ENCODE measurements at regions not wholly inside any gene's neighbourhood (a gene's known extent, or its start where the extent isn't known, plus 50 kb on each side); places are given as distances from the start of the nearest gene placed in this dataset.

GRCh38 chr16:8310816-8311215 is 279.5 kb downstream of the TMEM114 start:
- in situ Hi-C loops (cut with MboI; ENCODE audit: low sequenced_read_pairs, unreplicated experiment) = no loop called here

GRCh38 chr16:8310323-8310722 is 280.0 kb downstream of the TMEM114 start:
- TF ChIP-seq CTCF (IDR thresholded peaks at IDR 0.05; ENCODE audit: borderline replicate concordance, control extremely low read depth, extremely low read depth, insufficient read depth, missing control alignments) = no peak
- DNase-seq (ENCODE audit: low spot score) = no peak
- in situ Hi-C loops (cut with MboI; ENCODE audit: low sequenced_read_pairs, unreplicated experiment) = no loop called here

More at GRCh38 chr16:8310816-8311215, 279.5 kb downstream of the TMEM114 start:
- no peak for DNase-seq (ENCODE audit: low spot score)
- no peak for TF ChIP-seq CTCF (IDR thresholded peaks at IDR 0.05; ENCODE audit: borderline replicate concordance, control extremely low read depth, extremely low read depth, insufficient read depth, missing control alignments)

DNA sequence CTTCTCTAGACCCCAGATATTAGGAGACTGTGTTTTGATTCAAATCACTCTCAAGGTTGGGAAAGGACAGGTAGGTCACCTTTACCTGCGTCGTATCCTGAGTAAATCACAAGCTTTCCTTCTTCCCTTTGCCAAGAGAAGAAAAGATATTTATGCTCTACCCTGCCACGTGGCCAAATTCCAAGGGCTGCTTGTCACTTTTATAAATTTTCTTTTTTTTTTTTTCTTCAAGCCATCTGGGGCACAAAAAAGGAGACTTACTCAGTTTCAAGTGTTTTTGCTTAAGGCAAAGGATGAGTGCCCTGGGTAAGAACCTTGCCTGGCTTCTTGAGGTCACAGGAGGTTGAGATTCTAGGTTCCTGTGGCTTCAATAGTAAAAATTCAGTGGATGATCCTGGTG is 285.1 kb downstream of the TMEM114 start:
- TF ChIP-seq CTCF (IDR thresholded peaks at IDR 0.05; ENCODE audit: borderline replicate concordance, control extremely low read depth, extremely low read depth, insufficient read depth, missing control alignments) = no peak
- in situ Hi-C loops (cut with MboI; ENCODE audit: low sequenced_read_pairs, unreplicated experiment) = no loop called here
- no peak for DNase-seq (ENCODE audit: low spot score)

DNA sequence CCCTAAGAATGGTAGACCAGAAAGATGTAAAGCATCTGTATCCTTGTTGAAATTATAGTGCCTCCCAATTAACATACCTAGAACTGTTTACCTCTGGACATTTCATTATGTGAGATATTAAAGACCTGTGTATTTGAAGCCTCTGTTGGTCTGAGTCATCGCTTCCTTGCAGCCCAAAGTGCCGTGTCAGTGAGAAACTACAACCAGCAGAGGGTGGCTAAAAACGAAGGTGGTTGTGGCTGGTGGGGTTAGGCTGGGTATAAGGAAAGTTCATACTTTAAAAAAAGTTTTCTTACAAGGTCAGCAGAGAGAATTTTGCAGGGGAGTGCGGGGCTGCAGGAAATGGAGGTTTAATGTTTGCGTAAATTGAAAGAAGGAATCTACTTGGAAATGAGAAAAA is 290.7 kb downstream of the TMEM114 start:
- DNase-seq (ENCODE audit: low spot score) = no peak
- in situ Hi-C loops (cut with MboI; ENCODE audit: low sequenced_read_pairs, unreplicated experiment) = no loop called here
- TF ChIP-seq CTCF (IDR thresholded peaks at IDR 0.05; ENCODE audit: borderline replicate concordance, control extremely low read depth, extremely low read depth, insufficient read depth, missing control alignments) = no peak

GRCh38 chr16:8295513-8296237 is 294.6 kb downstream of the TMEM114 start:
- no peak for DNase-seq (ENCODE audit: low spot score)
- in situ Hi-C loops (cut with MboI; ENCODE audit: low sequenced_read_pairs, unreplicated experiment) = no loop called here
- TF ChIP-seq CTCF (IDR thresholded peaks at IDR 0.05; ENCODE audit: borderline replicate concordance, control extremely low read depth, extremely low read depth, insufficient read depth, missing control alignments) = no peak

- no peak for TF ChIP-seq CTCF (IDR thresholded peaks at IDR 0.05; ENCODE audit: borderline replicate concordance, control extremely low read depth, extremely low read depth, insufficient read depth, missing control alignments)
- in situ Hi-C loops (cut with MboI; ENCODE audit: low sequenced_read_pairs, unreplicated experiment) = no loop called here
These were observed 296.9 kb downstream of the TMEM114 start for GRCh38 chr16:8293413-8293812.

More at GRCh38 chr16:8293413-8293812, 296.9 kb downstream of the TMEM114 start:
- DNase-seq (ENCODE audit: low spot score) = no peak
